B cell (primary cell): ENCODE measurements at regions not wholly inside any gene's neighbourhood (a gene's known extent, or its start where the extent isn't known, plus 50 kb on each side); places are given as distances from the start of the nearest gene placed in this dataset.

Experiments used
- CTCF ChIP-seq: fragments of 200-600 bp; IDR thresholded peaks from one replicate; pipeline ENCODE4 v1.8.0; 2022; ENCODE audit warnings: antibody characterized with exemption, mild to moderate bottlenecking
- EZH2 ChIP-seq: IDR thresholded peaks from 2 replicates; pipeline ENCODE4 v1.6.1; 2012; ENCODE audit warnings: borderline replicate concordance, low read depth, mild to moderate bottlenecking, moderate library complexity, low read length; ENCODE audit not compliant: insufficient read depth, poor library complexity, severe bottlenecking

GRCh38 chr3:21169948-21170347, 581.1 kb downstream of the ZNF385D start:
- TF ChIP-seq EZH2 = no peak
- no peak for TF ChIP-seq CTCF
